GM10248 (cell line): ENCODE measurements at regions not wholly inside any gene's neighbourhood (a gene's known extent, or its start where the extent isn't known, plus 50 kb on each side); places are given as distances from the start of the nearest gene placed in this dataset.
"Not testable (repeated sequence)": the region's sequence is repeated elsewhere in the genome, so short reads cannot be mapped to it uniquely, and the experiment has no call there.

Source experiments
- CTCF ChIA-PET: fragments of 300-600 bp; sonication (Branson Sonifier 250); formaldehyde crosslinking; extraction: SDS; loops from one replicate; lab custom pipeline; 2021; ENCODE audit warnings: antibody characterized with exemption; lab: Yijun Ruan, JAX
- POLR2A ChIA-PET: fragments of 350-650 bp; sonication (Branson Sonifier 250); formaldehyde crosslinking; extraction: SDS; loops from one replicate; lab custom pipeline; 2020; ENCODE audit warnings: antibody characterized with exemption; lab: Yijun Ruan, JAX
- DNase-seq: peaks from one replicate; pipeline ENCODE4 v3.0.0; 2012; ENCODE audit errors: extremely low spot score
- TF ChIP-seq, protein P1 (sequence below): IDR thresholded peaks from 2 replicates; pipeline ENCODE4 v1.5.1; 2012; ENCODE audit warnings: mild to moderate bottlenecking, low read depth; ENCODE audit errors: extremely low read depth, missing control alignments, control extremely low read depth

DNA sequence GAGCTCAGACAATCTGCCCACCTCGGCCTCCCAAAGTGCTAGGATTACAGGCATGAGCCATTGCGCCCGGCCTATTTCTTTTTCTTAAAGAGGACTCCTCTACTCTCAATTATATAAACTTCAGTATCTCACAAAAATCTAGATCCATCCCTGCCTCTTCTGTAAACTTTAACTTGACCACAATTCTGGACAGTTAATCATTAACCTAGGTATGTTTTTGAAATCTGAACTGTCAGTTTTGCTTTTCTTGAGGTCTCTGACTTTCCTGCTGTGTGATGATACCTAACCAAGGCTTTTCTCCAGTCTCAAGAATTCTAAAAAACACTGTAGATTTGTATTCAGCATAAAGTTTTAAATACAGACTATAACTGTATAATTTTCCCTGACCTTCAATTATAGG, 388.2 kb upstream of the SYNCRIP start:
- no peak for DNase-seq
- TF ChIP-seq, protein P1, sequence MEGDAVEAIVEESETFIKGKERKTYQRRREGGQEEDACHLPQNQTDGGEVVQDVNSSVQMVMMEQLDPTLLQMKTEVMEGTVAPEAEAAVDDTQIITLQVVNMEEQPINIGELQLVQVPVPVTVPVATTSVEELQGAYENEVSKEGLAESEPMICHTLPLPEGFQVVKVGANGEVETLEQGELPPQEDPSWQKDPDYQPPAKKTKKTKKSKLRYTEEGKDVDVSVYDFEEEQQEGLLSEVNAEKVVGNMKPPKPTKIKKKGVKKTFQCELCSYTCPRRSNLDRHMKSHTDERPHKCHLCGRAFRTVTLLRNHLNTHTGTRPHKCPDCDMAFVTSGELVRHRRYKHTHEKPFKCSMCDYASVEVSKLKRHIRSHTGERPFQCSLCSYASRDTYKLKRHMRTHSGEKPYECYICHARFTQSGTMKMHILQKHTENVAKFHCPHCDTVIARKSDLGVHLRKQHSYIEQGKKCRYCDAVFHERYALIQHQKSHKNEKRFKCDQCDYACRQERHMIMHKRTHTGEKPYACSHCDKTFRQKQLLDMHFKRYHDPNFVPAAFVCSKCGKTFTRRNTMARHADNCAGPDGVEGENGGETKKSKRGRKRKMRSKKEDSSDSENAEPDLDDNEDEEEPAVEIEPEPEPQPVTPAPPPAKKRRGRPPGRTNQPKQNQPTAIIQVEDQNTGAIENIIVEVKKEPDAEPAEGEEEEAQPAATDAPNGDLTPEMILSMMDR, result no peak
- ChIA-PET POLR2A (no interaction called here), CTCF (interaction anchor here (1.1 to 1.4 kb wide), 2 partner anchors 13 to 16 kb away, joined by 3 read pairs; no protein-coding TSS in a partner anchor)

DNA sequence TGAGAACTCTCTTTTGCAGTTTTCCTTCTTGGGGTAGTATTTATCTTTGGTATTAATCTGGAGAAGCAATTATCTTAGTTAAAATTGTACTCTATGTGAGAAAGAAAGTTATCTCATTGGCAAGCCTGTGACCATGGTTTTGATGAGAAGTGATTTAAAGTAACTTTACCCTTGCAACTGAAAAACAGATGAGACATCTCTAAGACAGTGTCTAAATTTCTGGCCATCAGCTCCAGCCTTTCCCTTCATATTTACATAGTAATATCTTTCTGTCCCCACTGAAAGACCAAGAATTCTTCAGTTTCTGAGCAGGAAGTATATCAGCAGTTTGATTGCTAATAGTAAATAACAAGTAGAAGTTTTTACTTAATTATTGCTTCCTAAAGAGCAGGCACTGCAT, 386.1 kb upstream of the SYNCRIP start:
- CTCF ChIA-PET, result interaction anchor here (0.8 kb wide), 1 partner anchor 16 kb away, joined by 3 read pairs; no protein-coding TSS in a partner anchor
- TF ChIP-seq, protein P1, result no peak
- POLR2A ChIA-PET, result no interaction called here

DNA sequence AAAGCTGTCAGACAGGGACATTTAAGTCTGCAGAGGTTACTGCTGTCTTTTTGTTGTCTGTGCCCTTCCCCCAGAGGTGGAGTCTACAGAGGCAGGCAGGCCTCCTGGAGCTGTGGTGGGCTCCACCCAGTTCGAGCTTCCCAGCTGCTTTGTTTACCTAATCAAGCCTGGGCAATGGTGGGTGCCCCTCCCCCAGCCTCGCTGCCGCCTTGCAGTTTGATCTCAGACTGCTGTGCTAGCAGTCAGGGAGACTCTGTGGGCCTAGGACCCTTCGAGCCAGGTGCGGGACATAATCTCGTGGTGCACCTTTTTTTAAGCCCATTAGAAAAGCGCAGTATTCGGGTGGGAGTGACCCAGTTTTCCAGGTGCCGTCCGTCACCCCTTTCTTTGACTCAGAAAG, 384.2 kb upstream of the SYNCRIP start:
- CTCF ChIA-PET, POLR2A ChIA-PET, DNase-seq: not testable (repeated sequence)

More for the DNA sequence above, 386.1 kb upstream of the SYNCRIP start:
- no peak for DNase-seq

DNA sequence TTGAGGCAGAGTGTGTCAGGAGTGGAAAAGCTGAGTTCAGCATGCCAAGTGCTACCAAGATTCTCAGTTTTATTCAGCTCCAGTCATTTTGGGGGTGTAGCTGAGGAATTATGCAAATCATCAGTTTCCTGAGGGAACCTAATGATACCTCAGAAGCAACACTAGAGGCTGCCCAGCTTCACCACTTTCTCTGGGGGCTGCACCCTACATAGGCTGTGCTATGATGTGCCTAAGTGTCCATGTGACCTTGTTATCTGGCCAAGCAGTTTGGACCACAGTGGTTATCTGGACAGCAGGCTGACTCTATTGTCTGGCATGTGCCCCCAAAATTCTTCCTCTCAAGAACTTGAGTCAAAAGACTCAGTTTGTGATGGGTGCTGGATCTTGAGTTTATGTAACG, 374.6 kb upstream of the SYNCRIP start:
- ChIA-PET POLR2A (no interaction called here), CTCF (interaction anchor here (0.9 kb wide), 1 partner anchor 14 kb away, joined by 3 read pairs; no protein-coding TSS in a partner anchor)

DNA sequence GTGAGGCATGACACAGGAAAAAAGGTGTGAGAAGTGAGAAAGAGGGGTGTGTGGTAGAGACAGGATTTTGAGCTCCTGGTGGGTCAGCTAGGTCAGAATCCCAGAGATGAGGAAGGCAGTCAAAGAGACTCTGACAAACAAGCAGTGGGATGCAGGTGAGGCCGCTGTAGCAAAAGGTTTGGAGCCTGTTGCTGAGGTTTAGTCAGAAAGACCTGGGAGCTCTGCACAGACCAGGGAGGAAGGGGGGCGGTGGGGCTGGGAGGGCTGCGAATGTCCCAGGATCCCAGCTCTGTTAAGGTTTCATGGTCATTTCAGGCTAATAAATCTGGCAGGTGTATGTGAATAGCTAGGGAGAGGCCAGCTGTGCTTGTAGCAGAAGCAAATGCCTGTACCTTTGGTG, 373.9 kb upstream of the SYNCRIP start:
- DNase-seq, result no peak
- ChIA-PET POLR2A (no interaction called here), CTCF (no interaction called here)
- TF ChIP-seq, protein P1, result no peak

More for the DNA sequence above, 374.6 kb upstream of the SYNCRIP start:
- TF ChIP-seq, protein P1, result no peak
- DNase-seq, result no peak

DNA sequence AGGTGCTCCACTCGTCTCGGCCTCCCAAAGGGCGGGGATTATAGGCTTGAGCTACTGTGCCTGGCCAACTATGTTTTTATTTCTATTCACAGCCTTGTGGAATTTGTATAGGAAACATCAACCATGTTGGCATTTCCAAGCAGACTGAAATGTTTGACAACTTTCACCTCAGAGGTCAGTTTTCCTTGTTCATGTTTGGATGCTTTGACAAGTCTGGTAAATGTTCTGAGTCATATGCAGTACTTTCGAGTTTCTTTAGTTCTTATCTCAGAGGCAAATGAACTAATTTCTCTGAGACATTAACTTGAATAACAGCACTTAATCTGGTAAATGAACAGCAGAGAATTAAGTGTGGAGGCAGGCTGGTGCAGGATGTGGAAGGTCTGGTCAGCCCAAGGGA, 373.4 kb upstream of the SYNCRIP start:
- POLR2A ChIA-PET, result no interaction called here
- TF ChIP-seq, protein P1, result no peak
- DNase-seq, result no peak
- CTCF ChIA-PET, result no interaction called here

DNA sequence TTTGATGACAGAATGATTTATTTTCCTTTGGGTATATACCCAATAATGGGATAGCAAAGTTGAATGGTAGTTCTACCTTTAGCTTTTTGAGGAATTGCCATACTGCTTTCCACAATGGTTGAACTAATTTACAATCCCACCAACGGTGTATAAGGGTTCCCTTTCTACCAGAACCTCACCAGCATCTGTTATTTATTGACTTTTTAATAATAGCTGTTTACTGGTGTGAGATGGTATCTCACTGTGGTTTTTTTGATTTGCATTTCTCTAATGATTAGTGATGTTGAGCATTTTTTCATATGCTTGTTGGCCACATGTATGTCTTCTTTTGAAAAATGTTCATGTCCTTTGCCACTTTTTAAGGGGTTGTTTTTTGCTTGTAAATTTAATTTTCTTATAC, 370.3 kb upstream of the SYNCRIP start:
- POLR2A ChIA-PET, DNase-seq: not testable (repeated sequence)
- CTCF ChIA-PET, result interaction anchor here (0.6 to 1.6 kb wide), 2 partner anchors 15 to 52 kb away, joined by 3 read pairs; no protein-coding TSS in a partner anchor
